ENCODE measurements at regions not wholly inside any gene's neighbourhood (a gene's known extent, or its start where the extent isn't known, plus 50 kb on each side); places are given as distances from the start of the nearest gene placed in this dataset.

GRCh38 chr2:236654496-236654895 is 84.9 kb downstream of the ACKR3 start:
- no peak for DNase-seq (ENCODE audit: low read depth in 2 of 2)

- no peak for DNase-seq (ENCODE audit: low read depth in 2 of 2)
These were observed 86.5 kb downstream of the ACKR3 start for GRCh38 chr2:236656166-236656565.

GRCh38 chr2:236656721-236657120 is 87.1 kb downstream of the ACKR3 start:
- no peak for DNase-seq (ENCODE audit: low read depth in 2 of 2)

- no peak for DNase-seq (ENCODE audit: low read depth in 2 of 2)
These were observed 87.6 kb downstream of the ACKR3 start for GRCh38 chr2:236657215-236657614.

GRCh38 chr2:236657801-236658200 is 88.2 kb downstream of the ACKR3 start:
- no peak for DNase-seq (ENCODE audit: low read depth in 2 of 2)

- no peak for DNase-seq (ENCODE audit: low read depth in 2 of 2)
These were observed 89.5 kb downstream of the ACKR3 start for GRCh38 chr2:236658974-236659757.

- no peak for DNase-seq (ENCODE audit: low read depth in 2 of 2)
These were observed 90.1 kb downstream of the ACKR3 start for GRCh38 chr2:236659758-236660150.

DNA sequence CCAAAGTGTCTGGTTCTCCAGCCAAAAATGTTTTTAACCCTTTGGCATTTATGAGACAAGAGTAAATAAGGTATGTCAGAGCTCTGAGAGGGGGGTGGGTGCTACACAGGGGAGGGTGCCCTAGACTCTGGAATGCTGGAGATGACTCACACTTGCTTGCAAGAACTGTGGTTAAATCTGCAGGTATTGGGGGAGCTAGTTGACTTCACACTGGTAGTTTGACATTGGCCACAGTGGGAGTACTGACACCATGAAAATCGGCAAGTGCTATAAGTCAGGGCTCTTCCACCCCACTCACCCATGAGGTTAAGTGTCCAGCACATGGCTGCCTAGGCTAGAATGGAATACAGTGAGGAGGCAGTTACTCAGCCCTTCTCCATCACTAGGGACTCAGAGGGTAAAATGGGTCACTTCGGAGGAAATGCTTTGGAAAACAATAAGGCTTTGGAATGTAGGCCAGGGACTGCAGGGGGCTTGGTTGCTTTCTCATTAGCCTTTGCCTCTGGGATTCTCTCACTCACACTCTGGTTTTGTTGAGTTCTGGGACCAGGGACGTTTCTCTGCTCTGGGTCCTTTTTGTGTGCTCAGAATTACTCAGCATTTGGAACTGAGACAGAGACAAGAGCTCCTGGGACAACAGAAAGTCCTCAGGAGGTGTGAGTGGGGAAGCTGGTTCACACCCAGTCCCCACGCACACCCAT is 91.6 kb downstream of the ACKR3 start:
- DNase-seq (ENCODE audit: low read depth in 2 of 2): no peak

GRCh38 chr2:236661762-236662110 is 92.1 kb downstream of the ACKR3 start:
- no peak for DNase-seq (ENCODE audit: low read depth in 2 of 2)

- no peak for DNase-seq (ENCODE audit: low read depth in 2 of 2)
These were observed 92.9 kb downstream of the ACKR3 start for GRCh38 chr2:236662231-236663185.

DNA sequence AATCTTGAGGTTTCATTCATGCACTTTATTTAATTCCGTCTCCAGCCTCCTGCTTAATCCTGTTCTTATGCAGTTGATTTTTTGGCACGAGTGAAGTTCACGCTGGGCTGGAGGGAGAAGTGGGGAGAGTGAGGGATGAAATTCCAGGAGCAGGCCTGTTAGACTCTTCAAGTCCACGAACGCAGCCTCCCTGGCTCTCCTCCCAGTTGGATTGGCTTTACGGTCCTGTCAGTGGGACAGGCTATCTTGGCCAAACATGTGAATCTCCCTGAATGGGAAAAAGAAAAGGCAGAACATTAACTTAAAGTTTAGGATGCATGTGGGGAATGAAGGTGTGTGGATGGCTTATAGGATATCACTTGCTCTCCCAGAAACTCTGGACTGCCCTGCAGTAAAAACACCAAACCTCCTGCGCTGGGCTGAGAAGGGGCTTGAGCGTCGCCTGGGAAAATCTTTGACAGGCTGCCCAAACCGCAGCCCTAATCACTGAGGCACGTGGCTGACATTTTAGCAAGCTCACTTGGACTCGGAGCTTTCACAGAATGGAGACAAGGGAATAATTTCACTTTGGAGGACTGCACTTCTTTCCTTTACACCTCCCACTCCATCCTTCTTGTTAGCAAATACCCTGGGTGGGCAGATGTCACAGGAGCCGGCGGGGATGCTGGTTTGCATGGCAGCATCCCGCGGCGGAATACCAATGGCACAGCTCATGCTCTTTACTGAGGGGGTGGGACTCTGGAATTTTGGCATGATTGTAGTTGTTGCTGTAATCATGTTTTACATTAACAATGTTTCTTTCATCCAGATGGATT is 93.9 kb downstream of the ACKR3 start:
- DNase-seq (ENCODE audit: low read depth in 2 of 2): no peak

DNA sequence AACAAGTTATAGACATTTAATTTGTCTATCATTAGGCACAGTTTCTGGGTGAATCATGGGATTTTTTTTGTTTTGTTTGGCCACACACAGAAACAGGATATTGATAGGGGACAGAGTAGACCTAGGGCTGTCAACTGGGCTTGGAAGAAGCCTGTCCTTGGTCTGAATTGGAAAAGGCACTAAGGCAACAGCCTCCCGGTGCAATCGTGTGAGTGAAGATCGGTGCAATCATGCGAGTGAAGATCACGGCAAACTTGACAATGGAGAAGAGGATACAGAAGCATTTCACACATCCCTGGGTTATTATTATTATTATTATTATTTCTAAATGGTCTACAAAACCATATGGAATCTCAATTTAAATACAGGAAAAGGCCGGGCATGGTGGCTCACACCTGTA is 94.5 kb downstream of the ACKR3 start:
- no peak for DNase-seq (ENCODE audit: low read depth in 2 of 2)

DNA sequence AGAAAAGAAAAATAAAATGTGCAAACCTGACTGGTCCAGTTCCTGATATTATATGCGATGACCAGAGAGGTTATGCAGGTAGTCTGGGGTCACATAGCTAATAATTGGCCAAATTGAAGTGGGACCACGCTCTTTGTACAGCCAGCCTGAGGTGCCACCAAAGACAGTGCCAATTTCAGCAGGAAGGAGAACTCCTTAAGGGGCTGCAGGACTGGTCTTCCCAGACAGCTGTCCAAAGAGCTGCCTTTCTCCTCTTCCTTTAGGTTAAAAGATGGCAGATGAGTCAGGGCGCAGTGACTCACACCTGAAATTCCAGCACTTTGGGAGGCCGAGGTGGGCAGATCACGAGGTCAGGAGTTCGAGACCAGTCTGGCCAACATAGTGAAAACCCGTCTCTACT is 95.5 kb downstream of the ACKR3 start:
- DNase-seq (ENCODE audit: low read depth in 2 of 2): no peak

DNA sequence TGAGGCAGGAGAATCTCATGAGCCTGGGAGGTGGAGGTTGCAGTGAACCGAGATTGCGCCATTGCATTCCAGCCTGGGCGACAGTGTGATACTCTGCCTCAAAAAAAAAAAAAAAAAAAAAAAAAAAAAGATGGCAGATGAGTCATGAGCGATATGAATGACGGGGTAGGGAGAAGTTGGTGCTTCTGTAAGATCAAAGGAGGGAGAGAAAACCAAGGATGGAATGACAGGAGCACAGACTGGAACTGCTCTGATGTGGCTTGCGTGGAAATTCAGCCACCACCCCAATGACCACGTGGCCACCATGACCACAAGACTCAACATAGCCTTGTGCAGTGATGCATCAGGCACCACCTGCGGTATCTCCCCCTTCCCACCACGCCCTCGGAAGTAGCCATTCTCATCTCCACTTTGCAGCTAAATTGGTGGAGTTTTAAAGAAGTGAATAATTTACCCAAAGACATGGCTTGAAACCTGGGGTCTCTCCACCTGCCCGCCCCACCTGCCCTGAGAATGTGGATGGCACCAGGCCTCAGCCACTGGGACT is 96.0 kb downstream of the ACKR3 start:
- no peak for DNase-seq (ENCODE audit: low read depth in 2 of 2)

- no peak for DNase-seq (ENCODE audit: low read depth in 2 of 2)
These were observed 97.1 kb downstream of the ACKR3 start for GRCh38 chr2:236666646-236667204.

GRCh38 chr2:236667526-236667925 is 97.9 kb downstream of the ACKR3 start:
- no peak for DNase-seq (ENCODE audit: low read depth in 2 of 2)

DNA sequence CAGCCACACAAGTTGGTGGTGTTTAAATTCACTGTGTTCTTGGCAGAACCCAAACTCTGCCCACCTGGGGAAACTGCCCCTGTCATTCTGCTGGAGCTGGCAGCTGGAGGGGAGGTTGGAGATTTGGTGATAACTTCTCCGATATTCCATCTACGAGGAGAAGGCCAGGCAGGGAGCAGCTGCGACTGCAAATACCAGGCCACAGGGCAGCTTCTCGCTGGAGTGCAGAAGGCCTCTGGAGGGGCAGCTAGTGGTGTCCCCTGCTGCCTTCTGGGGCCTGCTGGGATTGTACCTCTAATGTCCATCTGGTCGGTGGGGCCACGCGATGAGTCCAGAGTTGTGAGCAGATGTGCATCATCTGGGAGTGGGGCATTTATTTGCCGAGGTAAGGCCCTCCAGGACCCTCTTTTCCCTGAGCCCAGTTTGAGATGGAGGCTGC is 98.9 kb downstream of the ACKR3 start:
- DNase-seq (ENCODE audit: low read depth in 2 of 2): no peak

DNA sequence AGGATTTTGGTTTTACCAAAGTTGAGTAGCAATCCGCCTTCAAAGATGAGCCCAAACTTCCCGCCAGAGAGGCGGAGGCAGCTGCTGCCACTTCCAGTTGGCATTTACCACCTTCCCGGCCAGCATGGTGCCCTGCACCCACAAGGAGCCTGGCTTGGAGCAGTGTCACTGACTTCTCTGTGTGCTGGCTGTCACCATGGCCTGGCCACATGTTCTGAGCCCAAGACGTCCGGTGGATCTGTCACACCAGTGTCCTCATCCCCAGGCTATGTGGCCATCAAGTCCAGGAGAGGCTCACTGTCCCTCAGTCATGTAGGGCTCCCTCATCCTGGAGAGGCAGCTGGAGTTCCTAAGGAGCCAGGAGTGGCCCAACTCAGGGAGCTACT is 100.6 kb downstream of the ACKR3 start:
- DNase-seq (ENCODE audit: low read depth in 2 of 2): no peak

GRCh38 chr2:236671896-236672562 is 102.4 kb downstream of the ACKR3 start:
- no peak for DNase-seq (ENCODE audit: low read depth in 2 of 2)

GRCh38 chr2:236672606-236673005 is 103.0 kb downstream of the ACKR3 start:
- DNase-seq (ENCODE audit: low read depth in 2 of 2): no peak

Measured in activated CD4-positive, alpha-beta T cell treated with anti-CD3 and anti-CD28 coated beads for 24 hours (primary cell).